Hepatocyte (in vitro differentiated cells): ENCODE measurements at regions not wholly inside any gene's neighbourhood (a gene's known extent, or its start where the extent isn't known, plus 50 kb on each side); places are given as distances from the start of the nearest gene placed in this dataset.

Experiments used
- CTCF ChIP-seq: fragments of 200-600 bp; sonication (generic); IDR thresholded peaks from 2 replicates; pipeline ENCODE4 v1.5.1; 2016; ENCODE audit warnings: antibody characterized with exemption, mild to moderate bottlenecking; ENCODE audit not compliant: poor library complexity
- EZH2 ChIP-seq: fragments of 200-600 bp; sonication (generic); IDR thresholded peaks from 2 replicates; pipeline ENCODE4 v1.6.1; 2016; ENCODE audit warnings: antibody characterized with exemption, mild to moderate bottlenecking, borderline replicate concordance
- EZH2phosphoT487 ChIP-seq: fragments of 200-600 bp; sonication (generic); IDR thresholded peaks from one replicate; pipeline ENCODE4 v1.6.1; 2018; ENCODE audit warnings: antibody characterized with exemption, mild to moderate bottlenecking, low read depth, moderate library complexity; ENCODE audit not compliant: unreplicated experiment, severe bottlenecking

DNA sequence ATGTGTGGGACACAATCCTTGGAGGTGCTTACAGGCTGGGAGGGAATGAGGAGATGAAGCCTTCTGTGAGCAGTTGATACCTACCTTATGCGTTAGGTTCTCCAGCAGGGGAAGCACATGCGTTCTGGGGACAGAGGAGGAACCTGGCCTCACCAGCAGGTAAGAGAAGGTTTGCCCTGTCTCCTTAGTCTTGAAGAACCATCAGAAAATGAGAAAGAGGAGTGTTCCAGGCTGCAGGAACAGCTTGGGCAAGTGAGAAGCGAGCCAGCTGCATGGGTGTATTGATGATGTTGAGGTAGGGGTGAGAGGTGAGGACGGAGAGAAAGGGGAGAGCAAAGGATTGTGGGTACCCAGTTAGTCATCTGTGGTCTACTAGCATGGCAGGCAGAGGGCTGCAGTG, 156.9 kb upstream of the MVB12B start:
- TF ChIP-seq CTCF, result no peak
- no peak for TF ChIP-seq EZH2
- no peak for TF ChIP-seq EZH2phosphoT487
